ENCODE measurements at regions not wholly inside any gene's neighbourhood (a gene's known extent, or its start where the extent isn't known, plus 50 kb on each side); places are given as distances from the start of the nearest gene placed in this dataset.
A peak's percentile ranks its signal among the peaks of the same experiment; 100 is the strongest.

GRCh38 chr1:115409094-115410015, 71.3 kb upstream of the NGF start:
- in situ Hi-C loops (cut with HindIII; ENCODE audit: low pct_unique_long_range_greater_than_20kb, low sequenced_read_pairs) = no loop called here
- no peak for DNase-seq (ENCODE audit: low read depth)

GRCh38 chr1:115408533-115408932, 70.5 kb upstream of the NGF start:
- in situ Hi-C loops (cut with HindIII; ENCODE audit: low pct_unique_long_range_greater_than_20kb, low sequenced_read_pairs) = no loop called here
- no peak for DNase-seq (ENCODE audit: low read depth)

- in situ Hi-C loops (cut with HindIII; ENCODE audit: low pct_unique_long_range_greater_than_20kb, low sequenced_read_pairs) = no loop called here
- DNase-seq (ENCODE audit: low read depth) = no peak
These were observed 66.9 kb upstream of the NGF start for GRCh38 chr1:115404911-115405310.

- DNase-seq (ENCODE audit: low read depth) = peak; percentile 80
- in situ Hi-C loops (cut with HindIII; ENCODE audit: low pct_unique_long_range_greater_than_20kb, low sequenced_read_pairs) = no loop called here
These were observed 64.7 kb upstream of the NGF start for GRCh38 chr1:115402753-115403184.

- in situ Hi-C loops (cut with HindIII; ENCODE audit: low pct_unique_long_range_greater_than_20kb, low sequenced_read_pairs) = no loop called here
These were observed 63.6 kb upstream of the NGF start for GRCh38 chr1:115401676-115402075.

GRCh38 chr1:115400891-115401290, 62.8 kb upstream of the NGF start:
- in situ Hi-C loops (cut with HindIII; ENCODE audit: low pct_unique_long_range_greater_than_20kb, low sequenced_read_pairs) = no loop called here
- no peak for DNase-seq (ENCODE audit: low read depth)

More at GRCh38 chr1:115401676-115402075, 63.6 kb upstream of the NGF start:
- no peak for DNase-seq (ENCODE audit: low read depth)

- DNase-seq (ENCODE audit: low read depth) = no peak
- in situ Hi-C loops (cut with HindIII; ENCODE audit: low pct_unique_long_range_greater_than_20kb, low sequenced_read_pairs) = no loop called here
These were observed 62.4 kb upstream of the NGF start for GRCh38 chr1:115400426-115400825.

GRCh38 chr1:115398745-115399144, 60.7 kb upstream of the NGF start:
- in situ Hi-C loops (cut with HindIII; ENCODE audit: low pct_unique_long_range_greater_than_20kb, low sequenced_read_pairs) = no loop called here
- DNase-seq (ENCODE audit: low read depth) = no peak

Data from Caki2 (cell line).